ENCODE measurements at regions not wholly inside any gene's neighbourhood (a gene's known extent, or its start where the extent isn't known, plus 50 kb on each side); places are given as distances from the start of the nearest gene placed in this dataset.
"Not testable (repeated sequence)": the region's sequence is repeated elsewhere in the genome, so short reads cannot be mapped to it uniquely, and the experiment has no call there.

DNA sequence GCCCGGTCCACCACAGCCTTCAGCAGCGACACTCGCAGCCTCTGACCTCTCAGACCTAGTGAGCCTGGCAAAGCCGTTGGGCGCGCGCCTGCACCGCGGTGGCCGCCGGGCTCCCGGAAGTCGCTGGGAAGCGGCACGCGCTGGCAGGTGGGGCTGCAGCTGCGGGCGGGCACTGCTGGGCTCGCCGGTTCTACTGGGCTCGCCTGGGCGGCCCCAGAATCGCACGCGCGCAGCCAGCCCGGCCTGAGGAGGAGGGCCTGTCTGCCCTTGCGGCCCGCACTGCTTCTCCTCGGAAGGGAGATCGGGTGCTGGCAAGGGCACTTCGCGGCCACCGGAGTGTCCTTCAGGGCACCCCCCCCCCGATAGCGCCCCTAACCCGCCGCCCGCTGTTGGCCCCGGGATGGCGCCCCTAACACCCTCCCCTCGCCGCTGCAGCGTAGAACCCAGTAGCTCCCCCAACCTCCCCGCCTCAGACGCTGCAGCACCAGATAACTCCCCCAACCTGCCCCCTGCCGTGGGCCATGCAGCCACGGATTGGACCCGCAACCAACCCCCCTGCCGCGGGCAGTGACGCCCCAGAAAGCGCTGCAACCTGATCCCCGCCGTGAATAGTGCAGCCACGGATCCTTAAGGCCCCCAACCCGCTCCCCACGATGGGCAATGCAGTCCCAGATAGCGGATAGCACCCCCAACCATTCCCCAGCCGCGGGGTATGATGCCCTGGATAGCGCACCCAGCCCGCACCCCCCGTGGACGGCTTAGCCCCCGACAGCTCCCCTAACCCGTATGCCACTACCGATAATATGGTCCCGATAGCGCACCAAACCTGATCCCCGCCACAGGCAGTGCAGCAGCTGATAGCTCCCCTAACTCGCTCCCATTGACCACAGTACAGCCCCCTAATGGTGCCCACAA lies 306.5 kb downstream of the TUBA3C start:
- H3K27ac ChIP-seq (replicated peaks); H3K4me3 ChIP-seq (replicated peaks; ENCODE audit: insufficient read depth, low read length); DNase-seq (ENCODE audit: low read depth in 1 of 2, low spot score in 1 of 2); H3K27me3 ChIP-seq (ENCODE audit: insufficient read depth, poor library complexity, severe bottlenecking): not testable (repeated sequence)

DNA sequence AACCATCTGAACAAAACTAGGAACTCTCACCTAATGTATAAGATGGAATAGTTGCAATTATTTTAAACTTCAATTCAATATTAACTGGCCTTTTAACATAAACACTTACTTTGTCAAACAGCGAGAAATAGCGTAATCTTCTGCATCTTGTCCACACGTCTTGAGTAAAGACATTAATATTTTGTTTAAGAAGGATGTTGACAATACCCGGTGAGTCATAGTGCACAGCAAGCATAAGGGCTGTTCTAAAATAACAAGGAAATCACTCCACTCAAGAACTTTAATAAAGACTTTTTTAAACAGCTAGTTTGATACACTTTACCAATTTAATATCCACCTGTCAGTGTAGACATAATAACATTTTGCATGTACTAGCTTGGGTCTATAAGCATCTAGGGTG lies 311.1 kb downstream of the TUBA3C start:
- H3K4me3 ChIP-seq (replicated peaks; ENCODE audit: insufficient read depth, low read length); H3K27me3 ChIP-seq (ENCODE audit: insufficient read depth, poor library complexity, severe bottlenecking); DNase-seq (ENCODE audit: low read depth in 1 of 2, low spot score in 1 of 2); H3K27ac ChIP-seq (replicated peaks): not testable (repeated sequence)

DNA sequence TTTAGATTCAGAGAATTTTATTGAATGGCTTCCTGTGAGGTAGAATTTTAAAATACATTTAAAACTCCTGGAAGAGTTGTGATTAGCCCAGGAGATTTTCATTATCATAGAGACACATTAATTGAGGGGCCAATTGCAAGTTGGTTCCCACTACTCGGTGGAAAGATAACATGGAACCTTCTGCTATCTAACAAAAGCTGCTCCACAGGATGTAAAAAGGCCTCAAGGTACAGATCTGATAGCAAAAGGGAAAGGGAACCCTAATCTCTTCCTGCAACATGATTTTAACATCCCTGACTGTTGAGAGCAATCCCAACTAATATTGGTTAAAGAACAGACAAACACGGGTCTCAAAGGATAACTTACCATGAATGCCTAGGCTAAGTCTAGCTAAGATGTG lies 312.3 kb downstream of the TUBA3C start:
- DNase-seq (ENCODE audit: low read depth in 1 of 2, low spot score in 1 of 2); H3K27ac ChIP-seq (replicated peaks); H3K4me3 ChIP-seq (replicated peaks; ENCODE audit: insufficient read depth, low read length); H3K27me3 ChIP-seq (ENCODE audit: insufficient read depth, poor library complexity, severe bottlenecking): not testable (repeated sequence)

DNA sequence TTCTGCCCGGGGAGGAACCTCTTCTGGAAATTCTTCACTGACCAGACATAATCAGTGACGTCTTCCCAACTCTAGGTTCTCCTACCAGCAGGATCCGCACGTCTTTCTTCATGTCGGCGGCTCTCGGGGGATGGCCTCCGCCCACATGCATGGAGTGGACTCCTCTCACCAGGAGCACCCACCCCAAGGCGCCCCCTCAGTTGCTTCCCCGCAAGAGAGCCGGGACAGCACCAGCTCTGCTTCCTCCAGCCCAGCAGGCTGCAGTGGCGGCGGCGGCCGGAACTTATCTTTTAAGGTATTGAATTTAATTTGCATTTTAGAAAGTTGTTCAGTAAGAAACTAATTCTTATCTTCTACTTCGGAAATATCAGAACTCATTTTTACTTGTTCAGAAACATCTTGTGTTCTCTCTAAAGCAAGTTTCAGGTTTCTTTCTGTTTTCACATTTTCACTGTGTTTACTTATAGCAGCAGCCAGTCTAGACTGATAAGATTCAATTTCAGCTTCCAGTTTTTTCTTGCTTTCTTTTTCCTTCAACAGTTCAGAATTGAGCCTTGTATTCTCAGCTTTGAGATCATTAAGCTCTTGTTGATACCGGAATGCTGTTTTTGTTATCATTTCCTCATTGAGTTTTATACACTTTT lies 343.5 kb downstream of the TUBA3C start:
- H3K4me3 ChIP-seq (replicated peaks; ENCODE audit: insufficient read depth, low read length); DNase-seq (ENCODE audit: low read depth in 1 of 2, low spot score in 1 of 2); H3K27ac ChIP-seq (replicated peaks); H3K27me3 ChIP-seq (ENCODE audit: insufficient read depth, poor library complexity, severe bottlenecking): not testable (repeated sequence)

DNA sequence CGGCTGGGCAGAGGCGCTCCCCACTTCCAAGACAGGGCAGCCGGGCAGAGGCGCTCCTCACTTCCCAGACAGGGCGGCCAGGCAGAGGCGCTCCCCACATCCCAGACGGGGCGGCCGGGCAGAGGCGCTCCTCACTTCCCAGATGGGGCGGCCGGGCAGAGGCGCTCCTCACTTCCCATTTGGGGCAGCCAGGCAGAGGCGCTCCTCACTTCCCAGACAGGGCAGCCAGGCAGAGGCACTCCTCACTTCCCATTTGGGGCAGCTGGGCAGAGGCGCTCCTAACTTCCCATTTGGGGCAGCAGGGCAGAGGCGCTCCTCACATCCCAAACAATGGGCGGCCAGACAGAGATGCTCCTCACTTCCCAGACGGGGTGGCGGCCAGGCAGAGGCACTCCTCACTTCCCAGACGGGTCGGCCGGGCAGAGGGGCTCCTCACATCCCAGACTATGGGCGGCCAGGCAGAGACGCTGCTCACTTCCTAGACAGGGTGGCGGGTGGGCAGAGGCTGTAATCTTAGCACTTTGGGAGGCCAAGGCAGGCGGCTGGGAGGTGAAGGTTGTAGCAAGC lies 344.4 kb downstream of the TUBA3C start:
- not testable (repeated sequence) for H3K27ac ChIP-seq (replicated peaks); H3K4me3 ChIP-seq (replicated peaks; ENCODE audit: insufficient read depth, low read length); DNase-seq (ENCODE audit: low read depth in 1 of 2, low spot score in 1 of 2); H3K27me3 ChIP-seq (ENCODE audit: insufficient read depth, poor library complexity, severe bottlenecking)

DNA sequence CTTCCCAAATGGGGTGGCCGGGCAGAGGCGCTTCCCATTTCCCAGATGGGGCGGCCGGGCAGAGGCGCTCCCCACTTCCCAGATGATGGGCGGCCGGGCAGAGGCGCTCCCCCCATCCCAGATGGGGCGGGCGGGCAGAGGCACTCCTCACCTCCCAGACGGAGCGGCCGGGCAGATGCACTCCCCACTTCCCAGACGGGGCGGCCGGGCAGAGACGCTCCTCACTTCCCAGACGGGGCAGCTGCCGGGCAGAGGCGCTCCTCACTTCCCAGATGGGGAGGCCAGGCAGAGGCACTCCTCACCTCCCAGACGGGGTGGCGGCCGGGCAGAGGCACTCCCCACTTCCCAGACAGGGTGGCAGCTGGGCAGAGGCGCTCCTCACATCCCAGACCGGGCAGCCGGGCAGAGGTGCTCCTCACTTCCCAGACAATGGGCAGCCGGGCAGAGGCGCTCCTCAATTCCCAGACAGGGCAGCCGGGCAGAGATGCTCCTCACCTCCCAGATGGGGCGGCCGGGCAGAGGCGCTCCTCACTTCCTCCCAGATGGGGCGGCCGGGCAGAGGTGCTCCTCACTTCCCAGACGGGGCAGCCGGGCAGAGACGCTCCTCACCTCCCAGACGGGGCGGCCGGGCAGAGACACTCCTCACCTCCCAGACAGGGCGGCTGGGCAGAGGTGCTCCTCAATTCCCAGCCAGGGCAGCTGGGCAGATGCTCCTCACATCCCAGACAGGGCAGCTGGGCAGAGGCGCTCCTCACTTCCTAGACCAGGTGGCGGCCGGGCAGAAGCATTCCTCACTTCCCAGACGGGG lies 345.0 kb downstream of the TUBA3C start:
- not testable (repeated sequence) for DNase-seq (ENCODE audit: low read depth in 1 of 2, low spot score in 1 of 2); H3K27me3 ChIP-seq (ENCODE audit: insufficient read depth, poor library complexity, severe bottlenecking); H3K27ac ChIP-seq (replicated peaks); H3K4me3 ChIP-seq (replicated peaks; ENCODE audit: insufficient read depth, low read length)

DNA sequence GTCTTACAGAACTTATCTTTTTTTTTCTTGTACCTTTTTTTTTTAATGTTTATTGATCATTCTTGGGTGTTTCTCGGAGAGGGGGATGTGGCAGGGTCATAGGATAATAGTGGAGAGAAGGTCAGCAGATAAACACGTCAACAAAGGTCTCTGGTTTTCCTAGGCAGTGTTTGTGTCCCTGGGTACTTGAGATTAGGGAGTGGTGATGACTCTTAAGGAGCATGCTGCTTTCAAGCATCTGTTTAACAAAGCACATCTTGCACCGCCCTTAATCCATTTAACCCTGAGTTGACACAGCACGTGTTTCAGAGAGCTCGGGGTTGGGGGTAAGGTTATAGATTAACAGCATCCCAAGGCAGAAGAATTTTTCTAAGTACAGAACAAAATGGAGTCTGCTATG lies 345.9 kb downstream of the TUBA3C start:
- not testable (repeated sequence) for H3K4me3 ChIP-seq (replicated peaks; ENCODE audit: insufficient read depth, low read length); H3K27ac ChIP-seq (replicated peaks); H3K27me3 ChIP-seq (ENCODE audit: insufficient read depth, poor library complexity, severe bottlenecking); DNase-seq (ENCODE audit: low read depth in 1 of 2, low spot score in 1 of 2)

DNA sequence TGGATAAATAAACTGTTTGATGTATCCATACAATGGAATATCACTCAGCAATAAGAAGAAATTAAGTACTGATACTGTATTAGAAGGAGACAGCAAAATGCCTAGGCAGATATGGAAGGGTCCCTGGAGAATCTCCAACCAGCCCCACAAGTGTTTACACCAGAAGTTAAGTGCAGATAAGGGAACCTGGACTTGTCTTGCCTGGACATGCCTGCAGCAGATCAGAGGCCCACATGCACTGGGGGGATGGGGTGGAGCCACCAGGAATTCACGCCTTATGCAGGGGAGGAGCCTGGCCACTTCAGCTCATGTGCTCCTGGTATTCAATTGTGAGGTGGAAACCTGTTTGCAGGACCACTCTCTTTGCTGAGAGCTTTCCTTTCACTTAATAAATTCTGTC lies 356.9 kb downstream of the TUBA3C start:
- not testable (repeated sequence) for DNase-seq (ENCODE audit: low read depth in 1 of 2, low spot score in 1 of 2); H3K27ac ChIP-seq (replicated peaks); H3K27me3 ChIP-seq (ENCODE audit: insufficient read depth, poor library complexity, severe bottlenecking); H3K4me3 ChIP-seq (replicated peaks; ENCODE audit: insufficient read depth, low read length)

DNA sequence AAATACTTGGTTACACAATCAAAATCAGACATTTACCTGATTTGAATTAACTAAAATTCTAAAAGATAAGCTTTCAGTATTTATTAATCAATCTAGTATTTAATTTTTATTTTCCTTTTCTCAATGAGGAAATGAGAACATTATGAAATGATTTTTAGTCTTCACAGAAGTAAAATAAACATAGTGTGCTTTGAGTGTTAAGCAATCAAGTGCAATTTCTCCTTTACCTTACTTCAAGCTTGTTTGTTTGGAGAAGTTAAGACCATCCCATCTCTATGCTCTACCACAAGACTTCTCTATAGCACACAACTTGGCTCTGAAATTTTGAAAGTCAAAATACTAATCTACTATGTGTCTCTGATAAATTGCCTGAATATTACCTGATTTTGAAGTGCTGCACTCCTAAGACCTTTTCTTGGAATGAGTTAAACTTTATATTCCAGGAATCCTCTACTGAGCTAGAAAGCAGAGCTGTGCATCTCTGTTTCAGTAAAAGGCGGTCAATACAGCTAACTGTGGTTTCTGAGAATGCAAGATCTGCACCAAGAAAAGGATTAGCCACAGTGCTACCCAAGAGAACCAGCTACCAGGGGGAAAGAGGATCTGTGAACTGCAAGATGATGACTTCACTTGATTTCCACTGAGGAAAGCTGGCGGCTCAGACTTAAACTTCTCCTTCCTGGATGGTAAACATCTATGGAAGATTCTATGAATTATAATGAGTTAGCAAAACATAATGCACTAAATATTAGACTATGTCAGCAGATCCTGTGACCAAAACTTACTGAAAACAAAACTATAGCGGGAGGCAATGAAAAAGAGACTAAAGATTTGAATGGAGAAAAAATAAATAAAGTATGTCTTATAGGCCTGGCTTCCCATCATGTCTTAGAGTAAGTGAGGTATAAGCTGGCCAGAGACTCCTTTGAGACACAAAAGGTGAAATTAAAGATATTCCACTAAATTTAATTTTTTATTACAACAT lies 358.7 kb downstream of the TUBA3C start:
- not testable (repeated sequence) for H3K27me3 ChIP-seq (ENCODE audit: insufficient read depth, poor library complexity, severe bottlenecking); DNase-seq (ENCODE audit: low read depth in 1 of 2, low spot score in 1 of 2); H3K27ac ChIP-seq (replicated peaks); H3K4me3 ChIP-seq (replicated peaks; ENCODE audit: insufficient read depth, low read length)

DNA sequence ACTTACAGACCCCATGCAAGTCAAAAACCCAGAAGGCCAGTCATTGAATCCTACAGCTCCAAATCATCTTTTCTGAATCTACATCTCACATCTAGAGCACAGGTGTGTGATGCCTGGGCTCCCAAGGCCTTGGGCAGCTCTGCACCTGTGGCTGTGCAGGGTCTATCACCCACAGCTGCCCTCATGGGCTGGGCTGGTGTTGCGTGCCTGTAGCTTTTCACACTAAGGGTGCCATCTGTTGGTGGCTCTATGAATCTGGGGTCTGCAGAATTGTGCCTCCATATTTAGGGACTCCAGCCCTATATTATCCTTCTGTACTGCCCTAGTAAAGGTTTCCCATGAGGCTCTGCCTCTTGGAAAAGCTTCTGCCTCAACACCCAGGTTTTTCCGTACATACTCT lies 407.6 kb downstream of the TUBA3C start:
- not testable (repeated sequence) for H3K27ac ChIP-seq (replicated peaks); H3K27me3 ChIP-seq (ENCODE audit: insufficient read depth, poor library complexity, severe bottlenecking); H3K4me3 ChIP-seq (replicated peaks; ENCODE audit: insufficient read depth, low read length); DNase-seq (ENCODE audit: low read depth in 1 of 2, low spot score in 1 of 2)
